HG03457 (cell line): ENCODE measurements at regions not wholly inside any gene's neighbourhood (a gene's known extent, or its start where the extent isn't known, plus 50 kb on each side); places are given as distances from the start of the nearest gene placed in this dataset.

Experiments
- ATAC-seq: cut with Tn5 transposase; IDR thresholded peaks from one replicate; pipeline ENCODE4 v1.9.1; 2021; ENCODE audit warnings: moderate number of reproducible peaks; ENCODE audit not compliant: unreplicated experiment

DNA sequence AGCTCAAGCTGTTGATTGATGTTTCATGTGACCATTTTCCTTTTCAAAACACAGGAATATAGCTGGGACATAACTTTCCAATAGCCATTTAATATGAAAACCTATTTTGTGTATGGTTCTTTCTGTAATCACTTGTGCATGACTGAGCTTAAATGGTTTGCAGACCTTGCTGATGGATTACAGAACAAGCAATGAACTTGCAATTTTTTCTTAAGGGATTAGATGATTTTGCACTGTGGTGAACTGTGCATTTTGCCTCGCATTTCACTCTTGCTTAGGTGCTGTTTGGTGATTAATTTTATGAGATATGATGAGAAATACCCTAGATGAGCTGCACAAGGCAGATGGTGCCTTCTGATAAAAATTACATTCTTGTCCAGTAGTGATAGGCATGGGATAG lies 419.0 kb upstream of the FBXO33 start:
- no peak for ATAC-seq

DNA sequence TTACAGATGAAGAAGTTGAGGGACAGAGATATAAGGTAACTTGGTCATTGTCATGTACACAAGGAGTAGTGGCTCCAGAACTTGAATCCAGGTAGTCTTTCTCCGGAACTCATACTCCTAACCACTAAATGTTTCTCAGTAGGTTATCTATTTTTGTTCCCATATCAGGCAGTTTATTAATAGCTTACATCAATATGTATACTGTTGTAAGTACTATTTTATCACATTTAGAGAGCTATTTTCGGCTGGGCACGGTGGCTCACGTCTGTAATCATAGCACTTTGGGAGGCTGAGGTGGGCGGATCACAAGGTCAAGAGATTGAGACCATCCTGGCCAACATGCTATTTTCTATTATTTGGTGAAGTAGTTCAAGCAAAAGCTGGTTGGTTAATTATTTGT lies 415.6 kb upstream of the FBXO33 start:
- ATAC-seq, result no peak

GRCh38 chr14:39847194-39847593 lies 415.0 kb upstream of the FBXO33 start:
- ATAC-seq, result no peak

GRCh38 chr14:39843881-39844280 lies 411.6 kb upstream of the FBXO33 start:
- ATAC-seq, result no peak

DNA sequence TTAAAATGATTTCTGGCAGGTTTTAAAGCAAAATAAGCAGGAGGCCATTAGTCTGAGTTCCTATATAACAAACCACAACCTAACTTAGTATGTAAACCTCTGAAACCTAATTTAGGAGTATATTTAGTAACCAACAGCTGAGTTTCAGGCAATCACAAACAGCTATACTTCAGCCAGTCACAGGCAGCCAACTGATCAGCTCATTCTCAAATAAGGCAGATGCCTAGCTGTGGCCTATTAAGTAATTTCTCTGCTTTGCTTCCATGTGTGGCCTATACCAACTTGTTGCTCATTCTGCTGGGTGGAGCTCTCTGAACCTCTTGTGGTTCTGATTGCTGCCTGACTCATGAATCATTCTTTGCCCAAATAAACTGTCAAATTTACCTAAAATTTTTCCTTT lies 408.9 kb upstream of the FBXO33 start:
- no peak for ATAC-seq

- ATAC-seq, result peak; percentile 92
These were observed 395.8 kb upstream of the FBXO33 start for GRCh38 chr14:39827901-39828655.

GRCh38 chr14:39812532-39813320 lies 380.5 kb upstream of the FBXO33 start:
- ATAC-seq, result no peak

GRCh38 chr14:39807271-39807670 lies 375.0 kb upstream of the FBXO33 start:
- ATAC-seq, result no peak

- no peak for ATAC-seq
These were observed 352.2 kb upstream of the FBXO33 start for GRCh38 chr14:39784461-39784860.

GRCh38 chr14:39781466-39781865 lies 349.2 kb upstream of the FBXO33 start:
- ATAC-seq, result no peak

DNA sequence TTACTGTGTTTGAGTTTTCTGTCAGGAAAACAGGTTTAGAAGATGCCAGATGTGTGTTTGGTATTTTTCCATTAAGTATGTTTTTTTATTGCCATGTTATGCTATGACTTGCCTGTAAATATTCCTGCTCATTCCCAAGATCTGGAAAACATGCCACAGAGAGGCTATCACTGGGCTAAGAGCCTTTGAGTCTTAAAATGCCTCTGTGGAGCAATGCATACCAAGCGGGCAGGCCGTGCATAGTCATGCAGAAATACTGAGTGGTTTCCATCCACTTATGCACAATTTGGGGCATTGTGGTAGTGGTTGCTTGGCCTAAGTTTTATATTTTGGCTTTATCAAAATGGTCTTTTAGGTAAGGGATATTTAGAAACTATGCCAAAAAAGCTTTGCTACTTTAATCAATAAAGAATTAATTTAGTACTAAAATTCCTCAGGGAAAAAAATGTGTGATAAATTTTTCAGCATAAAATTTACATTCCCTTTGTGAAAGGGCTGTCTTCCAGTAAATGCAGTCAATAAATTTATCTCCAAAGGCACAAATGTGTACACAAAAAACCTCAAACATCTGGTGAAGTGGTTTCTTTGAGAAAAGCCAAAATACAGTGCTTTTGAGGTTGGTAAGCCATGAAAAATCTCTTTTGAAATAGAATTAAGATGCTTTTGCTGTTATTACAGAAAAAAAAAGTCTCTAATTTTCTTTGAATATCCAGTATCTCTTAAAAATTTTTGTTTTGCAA lies 341.3 kb upstream of the FBXO33 start:
- ATAC-seq, result no peak

- ATAC-seq, result no peak
These were observed 340.4 kb upstream of the FBXO33 start for GRCh38 chr14:39772627-39773026.

DNA sequence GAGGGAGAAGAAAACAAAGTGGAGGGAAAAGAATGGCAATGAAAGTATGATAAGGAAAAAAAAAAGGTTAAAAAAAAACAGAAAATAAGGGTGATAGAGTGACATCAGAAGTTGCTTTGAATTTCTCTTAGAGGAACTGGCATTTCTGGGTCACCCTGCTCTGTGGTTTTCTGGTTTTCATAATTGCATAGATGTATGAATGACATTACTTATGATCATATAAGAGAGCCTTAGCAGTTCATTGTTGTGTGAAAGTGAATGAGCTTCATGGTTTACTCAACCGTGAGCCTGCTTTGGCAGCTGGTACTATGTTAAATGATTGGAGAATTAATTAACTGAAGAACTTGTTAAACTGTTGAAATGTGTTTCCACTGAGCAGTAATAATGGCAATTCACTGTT lies 336.4 kb upstream of the FBXO33 start:
- ATAC-seq, result no peak

- no peak for ATAC-seq
These were observed 334.3 kb upstream of the FBXO33 start for GRCh38 chr14:39766397-39767000.

DNA sequence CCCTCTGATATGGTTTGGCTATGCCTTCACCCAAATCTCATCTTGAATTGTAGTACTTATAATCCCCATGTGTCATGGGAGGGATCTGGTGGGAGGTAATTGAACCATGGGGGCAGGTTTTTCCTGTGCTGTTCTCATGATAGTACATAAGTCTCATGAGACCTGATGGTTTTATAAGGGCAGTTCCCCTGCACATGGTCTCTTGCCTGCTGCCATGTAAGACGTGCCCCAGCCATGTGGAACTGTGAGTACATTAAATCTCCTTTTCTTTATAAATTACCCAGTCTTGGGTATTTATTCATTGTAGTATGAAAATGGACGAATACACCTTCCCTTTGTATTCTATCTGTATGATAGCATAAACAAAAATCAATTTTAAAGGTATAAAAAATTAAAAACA lies 333.4 kb upstream of the FBXO33 start:
- ATAC-seq, result no peak

DNA sequence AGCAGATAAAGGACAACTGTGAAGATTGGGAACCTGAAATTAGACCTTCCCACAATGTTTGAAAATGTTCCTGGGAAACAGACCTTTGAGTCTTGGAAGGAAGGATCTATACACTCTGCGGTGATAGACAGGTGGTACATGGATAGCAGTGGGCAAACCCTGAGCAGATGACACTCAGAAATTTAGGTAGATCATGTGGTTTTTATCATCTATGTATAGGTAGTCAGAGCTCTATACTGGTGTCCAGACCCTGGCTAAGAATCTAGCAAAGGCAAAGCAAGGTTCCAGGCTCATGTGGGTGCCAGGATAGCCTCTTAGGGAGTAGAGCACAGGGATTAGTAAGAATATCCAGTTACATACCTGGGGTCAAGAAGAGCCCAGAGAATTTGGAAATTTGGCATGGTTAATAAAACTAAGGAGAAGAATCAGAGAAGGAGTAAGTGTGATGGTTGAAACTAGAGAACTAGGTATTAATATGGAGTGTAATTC lies 331.2 kb upstream of the FBXO33 start:
- peak; percentile 41 for ATAC-seq

DNA sequence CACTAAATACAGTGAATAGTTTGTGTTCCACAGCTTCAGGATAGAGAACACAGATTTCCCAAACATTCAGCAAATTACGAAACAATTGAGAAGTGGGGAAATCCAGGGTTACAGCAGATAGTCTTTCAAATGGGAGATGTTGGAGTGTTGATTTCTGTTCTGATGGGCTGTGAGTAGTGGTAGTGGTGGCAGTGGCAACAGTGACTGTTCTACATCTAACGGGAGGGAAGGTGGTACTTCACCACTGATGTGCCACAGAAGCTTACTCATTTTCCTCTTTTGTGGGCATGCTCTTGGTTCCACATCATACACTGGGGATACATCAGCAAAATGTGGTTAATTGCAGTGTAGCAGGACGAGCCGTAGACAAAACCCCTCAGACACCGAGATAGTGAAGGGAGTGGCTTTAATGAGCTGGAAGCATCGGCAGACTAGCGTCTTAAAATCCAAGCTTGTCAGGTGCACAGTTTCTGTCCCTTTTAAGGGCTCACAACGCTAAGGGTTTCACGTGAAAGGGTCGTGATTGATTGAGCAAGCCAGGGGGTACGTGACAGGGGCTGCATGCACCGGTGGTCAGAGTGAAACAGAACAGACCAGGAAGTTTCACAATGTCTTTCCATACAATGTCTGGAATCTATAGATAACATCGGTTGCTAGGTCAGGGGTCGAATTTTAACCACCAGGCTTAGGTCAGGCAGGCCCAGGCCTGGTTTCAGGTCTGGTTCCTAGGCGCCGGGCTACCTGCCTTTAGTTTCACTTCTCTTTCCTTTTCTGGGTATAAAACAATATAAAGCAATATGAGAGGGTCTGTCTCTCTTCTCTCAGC lies 330.6 kb upstream of the FBXO33 start:
- peak; percentile 73 for ATAC-seq

DNA sequence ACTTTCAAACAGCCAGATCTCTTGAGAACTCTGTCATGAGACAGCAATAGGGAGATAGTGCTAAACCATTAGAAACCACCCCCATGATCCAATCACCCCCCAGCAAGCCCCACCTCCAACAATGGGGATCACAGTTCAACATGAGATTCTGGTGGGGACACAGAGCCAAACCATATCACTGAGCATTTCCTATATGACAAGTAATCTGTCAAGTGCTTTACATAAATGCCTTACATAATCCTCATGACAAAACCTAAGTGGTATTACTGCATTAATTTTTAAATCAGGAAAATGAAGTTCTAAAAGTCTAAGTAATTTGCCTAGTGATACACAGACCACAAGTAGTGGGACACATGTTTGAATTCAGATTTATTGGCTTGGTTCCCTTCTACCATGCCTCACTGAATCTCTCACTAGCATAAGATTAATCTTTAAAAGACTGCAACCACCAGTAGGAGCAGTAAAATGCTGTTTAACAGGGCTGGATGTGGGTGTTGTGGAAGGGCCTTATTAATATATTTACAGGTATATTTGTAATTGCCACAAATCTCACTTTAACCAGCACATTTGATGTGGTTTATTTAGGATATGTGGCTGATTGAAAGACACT lies 323.1 kb upstream of the FBXO33 start:
- peak; percentile 90 for ATAC-seq

DNA sequence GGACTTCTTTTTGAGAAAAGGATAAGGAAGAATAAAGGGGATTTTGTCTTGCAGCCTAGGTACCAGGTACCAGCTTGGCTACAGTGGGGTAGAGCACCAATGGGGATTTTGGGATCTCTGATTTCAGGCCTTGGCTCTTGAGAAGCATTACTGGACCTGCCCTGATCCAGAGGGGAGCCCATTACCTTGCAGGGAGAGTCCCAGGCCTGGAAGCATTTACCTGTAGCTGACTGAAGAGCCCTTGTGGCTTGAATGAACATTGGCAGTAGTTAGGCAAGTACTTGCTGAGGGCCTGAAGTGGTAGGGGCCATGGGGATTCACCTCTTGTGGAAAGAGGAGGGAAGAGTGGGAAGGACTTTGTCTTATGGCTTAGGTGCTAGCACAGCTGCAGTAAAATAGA lies 308.2 kb upstream of the FBXO33 start:
- no peak for ATAC-seq

- ATAC-seq, result no peak
These were observed 307.6 kb upstream of the FBXO33 start for GRCh38 chr14:39739796-39740195.
